ENCODE measurements at regions not wholly inside any gene's neighbourhood (a gene's known extent, or its start where the extent isn't known, plus 50 kb on each side); places are given as distances from the start of the nearest gene placed in this dataset.

DNA sequence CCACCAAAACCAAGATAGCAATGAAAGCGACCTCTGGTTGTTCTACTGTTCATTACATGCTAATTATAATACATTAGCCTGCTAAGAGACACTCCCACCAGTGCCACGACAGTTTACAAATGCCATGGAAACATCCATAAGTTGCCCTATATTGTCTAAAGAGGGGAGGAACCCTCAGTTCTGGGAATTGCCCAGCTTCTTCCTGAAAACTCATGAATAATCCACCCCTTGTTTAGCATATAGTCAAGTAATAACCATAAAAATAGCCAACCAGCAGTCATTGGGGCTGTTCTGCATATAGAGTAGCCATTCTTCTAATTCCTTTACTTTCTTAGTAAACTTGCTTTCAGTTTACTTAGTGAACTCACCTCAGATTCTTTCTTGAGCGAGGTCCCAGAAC, 189.8 kb upstream of the SOX11 start:
- TF ChIP-seq POLR2A (IDR thresholded peaks at IDR 0.05) (no peak), POLR2AphosphoS5 (IDR thresholded peaks at IDR 0.05) (no peak)
- TF ChIP-seq, protein P1, sequence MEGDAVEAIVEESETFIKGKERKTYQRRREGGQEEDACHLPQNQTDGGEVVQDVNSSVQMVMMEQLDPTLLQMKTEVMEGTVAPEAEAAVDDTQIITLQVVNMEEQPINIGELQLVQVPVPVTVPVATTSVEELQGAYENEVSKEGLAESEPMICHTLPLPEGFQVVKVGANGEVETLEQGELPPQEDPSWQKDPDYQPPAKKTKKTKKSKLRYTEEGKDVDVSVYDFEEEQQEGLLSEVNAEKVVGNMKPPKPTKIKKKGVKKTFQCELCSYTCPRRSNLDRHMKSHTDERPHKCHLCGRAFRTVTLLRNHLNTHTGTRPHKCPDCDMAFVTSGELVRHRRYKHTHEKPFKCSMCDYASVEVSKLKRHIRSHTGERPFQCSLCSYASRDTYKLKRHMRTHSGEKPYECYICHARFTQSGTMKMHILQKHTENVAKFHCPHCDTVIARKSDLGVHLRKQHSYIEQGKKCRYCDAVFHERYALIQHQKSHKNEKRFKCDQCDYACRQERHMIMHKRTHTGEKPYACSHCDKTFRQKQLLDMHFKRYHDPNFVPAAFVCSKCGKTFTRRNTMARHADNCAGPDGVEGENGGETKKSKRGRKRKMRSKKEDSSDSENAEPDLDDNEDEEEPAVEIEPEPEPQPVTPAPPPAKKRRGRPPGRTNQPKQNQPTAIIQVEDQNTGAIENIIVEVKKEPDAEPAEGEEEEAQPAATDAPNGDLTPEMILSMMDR (IDR thresholded peaks at IDR 0.05): no peak

Data from breast epithelium (tissue), 3 donors.